ENCODE measurements at regions not wholly inside any gene's neighbourhood (a gene's known extent, or its start where the extent isn't known, plus 50 kb on each side); places are given as distances from the start of the nearest gene placed in this dataset.

DNA sequence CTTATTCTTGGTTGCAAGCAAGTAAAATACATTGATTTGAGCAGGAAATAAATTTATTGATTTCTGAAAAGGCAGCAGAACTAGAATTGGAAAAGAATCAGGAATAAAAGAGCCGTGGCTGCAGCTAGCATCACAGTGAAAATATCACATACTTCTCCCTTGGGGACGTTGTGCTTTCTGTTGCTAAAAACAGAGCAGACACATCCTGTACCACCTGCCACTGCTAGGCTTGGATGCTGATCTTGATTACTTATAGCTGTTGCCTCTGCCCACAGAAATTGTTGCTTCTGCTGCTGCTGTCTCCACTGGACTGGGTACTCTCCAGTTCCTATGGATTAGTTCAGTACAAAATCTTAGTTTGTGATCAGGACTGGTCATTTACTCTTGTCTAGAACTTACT lies 283.8 kb downstream of the C3orf38 start:
- TF ChIP-seq RARB (CRISPR knock-in tag; IDR thresholded peaks at IDR 0.05) (no peak), ZNF565 (CRISPR knock-in tag; conservative IDR thresholded peaks at IDR 0.05; ENCODE audit: low read depth) (no peak), TOX (CRISPR knock-in tag; IDR thresholded peaks at IDR 0.05; ENCODE audit: borderline replicate concordance) (no peak), OSR1 (CRISPR knock-in tag; IDR thresholded peaks at IDR 0.05) (no peak), ARNTL (CRISPR knock-in tag; IDR thresholded peaks at IDR 0.05; ENCODE audit: borderline replicate concordance, low read depth) (no peak), ISL1 (CRISPR knock-in tag; IDR thresholded peaks at IDR 0.05) (no peak), ZFP30 (CRISPR knock-in tag; IDR thresholded peaks at IDR 0.05) (no peak), ZC3H10 (CRISPR knock-in tag; IDR thresholded peaks at IDR 0.05) (no peak), SNAI2 (CRISPR knock-in tag; IDR thresholded peaks at IDR 0.05) (no peak)
- TF ChIP-seq, protein P1, sequence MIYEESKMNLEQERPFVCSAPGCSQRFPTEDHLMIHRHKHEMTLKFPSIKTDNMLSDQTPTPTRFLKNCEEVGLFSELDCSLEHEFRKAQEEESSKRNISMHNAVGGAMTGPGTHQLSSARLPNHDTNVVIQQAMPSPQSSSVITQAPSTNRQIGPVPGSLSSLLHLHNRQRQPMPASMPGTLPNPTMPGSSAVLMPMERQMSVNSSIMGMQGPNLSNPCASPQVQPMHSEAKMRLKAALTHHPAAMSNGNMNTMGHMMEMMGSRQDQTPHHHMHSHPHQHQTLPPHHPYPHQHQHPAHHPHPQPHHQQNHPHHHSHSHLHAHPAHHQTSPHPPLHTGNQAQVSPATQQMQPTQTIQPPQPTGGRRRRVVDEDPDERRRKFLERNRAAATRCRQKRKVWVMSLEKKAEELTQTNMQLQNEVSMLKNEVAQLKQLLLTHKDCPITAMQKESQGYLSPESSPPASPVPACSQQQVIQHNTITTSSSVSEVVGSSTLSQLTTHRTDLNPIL (CRISPR knock-in tag; IDR thresholded peaks at IDR 0.05; ENCODE audit: low read depth), result no peak
- TF ChIP-seq, protein P2, sequence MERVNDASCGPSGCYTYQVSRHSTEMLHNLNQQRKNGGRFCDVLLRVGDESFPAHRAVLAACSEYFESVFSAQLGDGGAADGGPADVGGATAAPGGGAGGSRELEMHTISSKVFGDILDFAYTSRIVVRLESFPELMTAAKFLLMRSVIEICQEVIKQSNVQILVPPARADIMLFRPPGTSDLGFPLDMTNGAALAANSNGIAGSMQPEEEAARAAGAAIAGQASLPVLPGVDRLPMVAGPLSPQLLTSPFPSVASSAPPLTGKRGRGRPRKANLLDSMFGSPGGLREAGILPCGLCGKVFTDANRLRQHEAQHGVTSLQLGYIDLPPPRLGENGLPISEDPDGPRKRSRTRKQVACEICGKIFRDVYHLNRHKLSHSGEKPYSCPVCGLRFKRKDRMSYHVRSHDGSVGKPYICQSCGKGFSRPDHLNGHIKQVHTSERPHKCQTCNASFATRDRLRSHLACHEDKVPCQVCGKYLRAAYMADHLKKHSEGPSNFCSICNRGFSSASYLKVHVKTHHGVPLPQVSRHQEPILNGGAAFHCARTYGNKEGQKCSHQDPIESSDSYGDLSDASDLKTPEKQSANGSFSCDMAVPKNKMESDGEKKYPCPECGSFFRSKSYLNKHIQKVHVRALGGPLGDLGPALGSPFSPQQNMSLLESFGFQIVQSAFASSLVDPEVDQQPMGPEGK (CRISPR knock-in tag; IDR thresholded peaks at IDR 0.05; ENCODE audit: borderline replicate concordance), result no peak
- ATAC-seq, result no peak

DNA sequence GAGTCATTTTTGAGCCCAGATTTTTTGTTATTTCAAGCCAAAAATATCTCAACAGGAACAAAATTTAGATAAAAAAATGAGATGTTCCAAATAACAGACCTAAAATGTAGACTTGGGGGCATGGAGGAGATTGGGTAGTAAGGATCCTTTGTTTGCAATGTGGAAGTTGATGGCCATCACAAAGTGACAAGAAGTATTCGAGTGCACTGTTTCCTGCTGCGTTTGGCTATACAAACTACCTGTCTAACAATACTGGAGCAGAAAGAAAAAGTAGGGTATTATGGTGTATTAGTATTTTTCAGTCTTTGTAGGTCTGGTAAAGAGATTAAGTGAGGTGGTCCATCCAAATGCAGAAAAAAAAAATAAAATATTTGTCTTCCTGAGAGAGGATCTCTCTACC lies 284.2 kb downstream of the C3orf38 start:
- no peak for TF ChIP-seq ZNF565 (CRISPR knock-in tag; conservative IDR thresholded peaks at IDR 0.05; ENCODE audit: low read depth)
- no peak for TF ChIP-seq ZNF8 (CRISPR knock-in tag; IDR thresholded peaks at IDR 0.05)
- ATAC-seq, result no peak

DNA sequence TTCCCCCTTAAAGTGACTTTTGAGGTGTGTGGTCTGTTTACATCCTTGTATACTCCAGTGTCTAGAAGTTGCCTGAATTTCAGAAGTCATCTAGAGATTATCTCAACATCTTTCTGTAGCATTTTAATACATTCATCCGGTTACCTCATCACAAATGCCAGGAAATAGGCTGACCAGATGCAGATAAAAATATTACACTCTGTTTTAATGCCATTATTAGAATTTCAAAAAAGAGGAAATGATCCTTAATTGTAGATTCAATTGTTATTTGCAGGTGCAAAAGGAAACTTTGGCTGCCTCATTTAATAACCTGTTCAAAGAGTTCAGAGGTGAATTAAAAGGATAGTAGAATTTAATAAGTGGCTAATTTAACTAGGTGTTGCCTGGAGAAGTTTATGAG lies 290.9 kb downstream of the C3orf38 start:
- ATAC-seq, result no peak
- TF ChIP-seq, protein P2 (CRISPR knock-in tag; IDR thresholded peaks at IDR 0.05; ENCODE audit: borderline replicate concordance), result no peak
- no peak for TF ChIP-seq BACH2 (CRISPR knock-in tag; IDR thresholded peaks at IDR 0.05; ENCODE audit: borderline replicate concordance)

DNA sequence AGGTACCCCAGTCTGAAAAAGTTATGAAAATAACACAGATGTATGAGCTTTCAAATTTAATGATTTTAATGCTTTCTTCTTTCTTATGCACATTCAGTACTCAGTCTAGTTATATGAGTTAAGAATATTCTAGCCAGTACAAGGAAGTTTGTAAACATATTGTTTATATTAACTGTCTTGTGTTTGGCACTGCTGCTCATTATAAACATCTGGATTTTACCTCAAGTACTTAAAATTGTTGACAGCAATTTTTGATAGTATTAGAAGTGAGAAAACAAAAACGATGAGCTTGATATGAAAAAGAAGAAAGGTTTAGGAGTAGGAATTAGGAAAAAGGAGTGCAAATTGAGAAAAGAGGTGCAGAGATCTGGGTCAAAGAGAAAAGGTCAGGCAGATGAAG lies 293.3 kb downstream of the C3orf38 start:
- ATAC-seq, result no peak
- TF ChIP-seq, protein P1 (CRISPR knock-in tag; IDR thresholded peaks at IDR 0.05; ENCODE audit: low read depth), result no peak
- TF ChIP-seq ZNF565 (CRISPR knock-in tag; conservative IDR thresholded peaks at IDR 0.05; ENCODE audit: low read depth) (no peak), ISL1 (CRISPR knock-in tag; IDR thresholded peaks at IDR 0.05) (no peak), ARNTL (CRISPR knock-in tag; IDR thresholded peaks at IDR 0.05; ENCODE audit: borderline replicate concordance, low read depth) (no peak), RARB (CRISPR knock-in tag; IDR thresholded peaks at IDR 0.05) (no peak), TCF4 (CRISPR knock-in tag; IDR thresholded peaks at IDR 0.05; ENCODE audit: borderline replicate concordance) (no peak), GLIS3 (CRISPR knock-in tag; IDR thresholded peaks at IDR 0.05) (no peak), ZNF8 (CRISPR knock-in tag; IDR thresholded peaks at IDR 0.05) (no peak), ZNF70 (CRISPR knock-in tag; IDR thresholded peaks at IDR 0.05) (no peak), ZC3H10 (CRISPR knock-in tag; IDR thresholded peaks at IDR 0.05) (no peak), ZFP30 (CRISPR knock-in tag; IDR thresholded peaks at IDR 0.05) (no peak), ZFP3 (CRISPR knock-in tag; IDR thresholded peaks at IDR 0.05) (no peak), BACH2 (CRISPR knock-in tag; IDR thresholded peaks at IDR 0.05; ENCODE audit: borderline replicate concordance) (no peak), SNAI2 (CRISPR knock-in tag; IDR thresholded peaks at IDR 0.05) (no peak)
- TF ChIP-seq, protein P3, sequence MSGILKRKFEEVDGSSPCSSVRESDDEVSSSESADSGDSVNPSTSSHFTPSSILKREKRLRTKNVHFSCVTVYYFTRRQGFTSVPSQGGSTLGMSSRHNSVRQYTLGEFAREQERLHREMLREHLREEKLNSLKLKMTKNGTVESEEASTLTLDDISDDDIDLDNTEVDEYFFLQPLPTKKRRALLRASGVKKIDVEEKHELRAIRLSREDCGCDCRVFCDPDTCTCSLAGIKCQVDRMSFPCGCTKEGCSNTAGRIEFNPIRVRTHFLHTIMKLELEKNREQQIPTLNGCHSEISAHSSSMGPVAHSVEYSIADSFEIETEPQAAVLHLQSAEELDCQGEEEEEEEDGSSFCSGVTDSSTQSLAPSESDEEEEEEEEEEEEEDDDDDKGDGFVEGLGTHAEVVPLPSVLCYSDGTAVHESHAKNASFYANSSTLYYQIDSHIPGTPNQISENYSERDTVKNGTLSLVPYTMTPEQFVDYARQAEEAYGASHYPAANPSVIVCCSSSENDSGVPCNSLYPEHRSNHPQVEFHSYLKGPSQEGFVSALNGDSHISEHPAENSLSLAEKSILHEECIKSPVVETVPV (CRISPR knock-in tag; IDR thresholded peaks at IDR 0.05), result no peak

DNA sequence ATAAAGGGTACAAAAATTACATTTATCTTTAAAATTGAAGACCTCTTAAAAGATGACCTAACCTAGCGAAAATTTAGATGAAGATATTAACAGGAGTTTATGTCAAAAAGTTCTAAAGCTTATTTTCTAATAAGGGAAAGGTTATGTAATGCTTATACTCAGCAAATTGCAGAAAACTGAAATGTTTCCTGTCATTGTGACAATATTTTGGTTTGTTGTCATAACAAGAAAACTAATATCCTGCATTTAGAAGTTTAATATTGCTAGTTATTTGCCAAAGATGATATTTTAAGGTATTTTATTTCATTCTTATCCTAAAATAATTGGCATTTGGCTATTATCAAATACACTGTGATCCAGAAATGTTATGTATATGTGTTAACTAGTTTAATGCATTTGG lies 294.5 kb downstream of the C3orf38 start:
- no peak for ATAC-seq
- TF ChIP-seq, protein P2 (CRISPR knock-in tag; IDR thresholded peaks at IDR 0.05; ENCODE audit: borderline replicate concordance), result no peak
- no peak for TF ChIP-seq OSR1 (CRISPR knock-in tag; IDR thresholded peaks at IDR 0.05)
- TF ChIP-seq ZFP30 (CRISPR knock-in tag; IDR thresholded peaks at IDR 0.05), result no peak
- TF ChIP-seq, protein P3 (CRISPR knock-in tag; IDR thresholded peaks at IDR 0.05), result no peak
- no peak for TF ChIP-seq ZFP3 (CRISPR knock-in tag; IDR thresholded peaks at IDR 0.05)
- TF ChIP-seq ZNF8 (CRISPR knock-in tag; IDR thresholded peaks at IDR 0.05), result no peak
- no peak for TF ChIP-seq TOX (CRISPR knock-in tag; IDR thresholded peaks at IDR 0.05; ENCODE audit: borderline replicate concordance)
- no peak for TF ChIP-seq ZNF565 (CRISPR knock-in tag; conservative IDR thresholded peaks at IDR 0.05; ENCODE audit: low read depth)
- no peak for TF ChIP-seq BACH2 (CRISPR knock-in tag; IDR thresholded peaks at IDR 0.05; ENCODE audit: borderline replicate concordance)
- no peak for TF ChIP-seq RARB (CRISPR knock-in tag; IDR thresholded peaks at IDR 0.05)
- no peak for TF ChIP-seq CSDC2 (CRISPR knock-in tag; IDR thresholded peaks at IDR 0.05)

All from SK-N-SH treated with all-trans-retinoic acid at 6 μM for 48 hours (cell line).